ENCODE measurements at regions not wholly inside any gene's neighbourhood (a gene's known extent, or its start where the extent isn't known, plus 50 kb on each side); places are given as distances from the start of the nearest gene placed in this dataset.

DNA sequence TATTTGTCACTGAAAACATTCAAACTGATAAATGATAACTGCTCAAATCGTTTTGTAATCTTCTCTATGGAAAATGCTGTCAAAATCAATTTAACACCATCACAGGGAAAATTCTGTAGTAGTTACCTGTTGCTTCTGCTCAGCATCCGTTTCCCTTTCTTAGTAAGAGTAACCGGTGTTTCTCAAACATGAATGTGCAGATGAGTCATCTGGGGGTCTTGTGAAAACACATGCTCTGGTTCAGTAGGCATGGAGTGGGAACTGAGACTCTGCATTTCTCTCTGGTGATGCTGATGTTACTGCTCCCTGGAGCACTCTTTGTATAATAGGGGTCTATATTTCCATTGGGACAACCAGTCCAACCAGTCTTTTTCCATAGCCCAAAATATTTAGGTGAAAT, 145.1 kb downstream of the SEMA6D start (continued):
- TF ChIP-seq, protein P1, sequence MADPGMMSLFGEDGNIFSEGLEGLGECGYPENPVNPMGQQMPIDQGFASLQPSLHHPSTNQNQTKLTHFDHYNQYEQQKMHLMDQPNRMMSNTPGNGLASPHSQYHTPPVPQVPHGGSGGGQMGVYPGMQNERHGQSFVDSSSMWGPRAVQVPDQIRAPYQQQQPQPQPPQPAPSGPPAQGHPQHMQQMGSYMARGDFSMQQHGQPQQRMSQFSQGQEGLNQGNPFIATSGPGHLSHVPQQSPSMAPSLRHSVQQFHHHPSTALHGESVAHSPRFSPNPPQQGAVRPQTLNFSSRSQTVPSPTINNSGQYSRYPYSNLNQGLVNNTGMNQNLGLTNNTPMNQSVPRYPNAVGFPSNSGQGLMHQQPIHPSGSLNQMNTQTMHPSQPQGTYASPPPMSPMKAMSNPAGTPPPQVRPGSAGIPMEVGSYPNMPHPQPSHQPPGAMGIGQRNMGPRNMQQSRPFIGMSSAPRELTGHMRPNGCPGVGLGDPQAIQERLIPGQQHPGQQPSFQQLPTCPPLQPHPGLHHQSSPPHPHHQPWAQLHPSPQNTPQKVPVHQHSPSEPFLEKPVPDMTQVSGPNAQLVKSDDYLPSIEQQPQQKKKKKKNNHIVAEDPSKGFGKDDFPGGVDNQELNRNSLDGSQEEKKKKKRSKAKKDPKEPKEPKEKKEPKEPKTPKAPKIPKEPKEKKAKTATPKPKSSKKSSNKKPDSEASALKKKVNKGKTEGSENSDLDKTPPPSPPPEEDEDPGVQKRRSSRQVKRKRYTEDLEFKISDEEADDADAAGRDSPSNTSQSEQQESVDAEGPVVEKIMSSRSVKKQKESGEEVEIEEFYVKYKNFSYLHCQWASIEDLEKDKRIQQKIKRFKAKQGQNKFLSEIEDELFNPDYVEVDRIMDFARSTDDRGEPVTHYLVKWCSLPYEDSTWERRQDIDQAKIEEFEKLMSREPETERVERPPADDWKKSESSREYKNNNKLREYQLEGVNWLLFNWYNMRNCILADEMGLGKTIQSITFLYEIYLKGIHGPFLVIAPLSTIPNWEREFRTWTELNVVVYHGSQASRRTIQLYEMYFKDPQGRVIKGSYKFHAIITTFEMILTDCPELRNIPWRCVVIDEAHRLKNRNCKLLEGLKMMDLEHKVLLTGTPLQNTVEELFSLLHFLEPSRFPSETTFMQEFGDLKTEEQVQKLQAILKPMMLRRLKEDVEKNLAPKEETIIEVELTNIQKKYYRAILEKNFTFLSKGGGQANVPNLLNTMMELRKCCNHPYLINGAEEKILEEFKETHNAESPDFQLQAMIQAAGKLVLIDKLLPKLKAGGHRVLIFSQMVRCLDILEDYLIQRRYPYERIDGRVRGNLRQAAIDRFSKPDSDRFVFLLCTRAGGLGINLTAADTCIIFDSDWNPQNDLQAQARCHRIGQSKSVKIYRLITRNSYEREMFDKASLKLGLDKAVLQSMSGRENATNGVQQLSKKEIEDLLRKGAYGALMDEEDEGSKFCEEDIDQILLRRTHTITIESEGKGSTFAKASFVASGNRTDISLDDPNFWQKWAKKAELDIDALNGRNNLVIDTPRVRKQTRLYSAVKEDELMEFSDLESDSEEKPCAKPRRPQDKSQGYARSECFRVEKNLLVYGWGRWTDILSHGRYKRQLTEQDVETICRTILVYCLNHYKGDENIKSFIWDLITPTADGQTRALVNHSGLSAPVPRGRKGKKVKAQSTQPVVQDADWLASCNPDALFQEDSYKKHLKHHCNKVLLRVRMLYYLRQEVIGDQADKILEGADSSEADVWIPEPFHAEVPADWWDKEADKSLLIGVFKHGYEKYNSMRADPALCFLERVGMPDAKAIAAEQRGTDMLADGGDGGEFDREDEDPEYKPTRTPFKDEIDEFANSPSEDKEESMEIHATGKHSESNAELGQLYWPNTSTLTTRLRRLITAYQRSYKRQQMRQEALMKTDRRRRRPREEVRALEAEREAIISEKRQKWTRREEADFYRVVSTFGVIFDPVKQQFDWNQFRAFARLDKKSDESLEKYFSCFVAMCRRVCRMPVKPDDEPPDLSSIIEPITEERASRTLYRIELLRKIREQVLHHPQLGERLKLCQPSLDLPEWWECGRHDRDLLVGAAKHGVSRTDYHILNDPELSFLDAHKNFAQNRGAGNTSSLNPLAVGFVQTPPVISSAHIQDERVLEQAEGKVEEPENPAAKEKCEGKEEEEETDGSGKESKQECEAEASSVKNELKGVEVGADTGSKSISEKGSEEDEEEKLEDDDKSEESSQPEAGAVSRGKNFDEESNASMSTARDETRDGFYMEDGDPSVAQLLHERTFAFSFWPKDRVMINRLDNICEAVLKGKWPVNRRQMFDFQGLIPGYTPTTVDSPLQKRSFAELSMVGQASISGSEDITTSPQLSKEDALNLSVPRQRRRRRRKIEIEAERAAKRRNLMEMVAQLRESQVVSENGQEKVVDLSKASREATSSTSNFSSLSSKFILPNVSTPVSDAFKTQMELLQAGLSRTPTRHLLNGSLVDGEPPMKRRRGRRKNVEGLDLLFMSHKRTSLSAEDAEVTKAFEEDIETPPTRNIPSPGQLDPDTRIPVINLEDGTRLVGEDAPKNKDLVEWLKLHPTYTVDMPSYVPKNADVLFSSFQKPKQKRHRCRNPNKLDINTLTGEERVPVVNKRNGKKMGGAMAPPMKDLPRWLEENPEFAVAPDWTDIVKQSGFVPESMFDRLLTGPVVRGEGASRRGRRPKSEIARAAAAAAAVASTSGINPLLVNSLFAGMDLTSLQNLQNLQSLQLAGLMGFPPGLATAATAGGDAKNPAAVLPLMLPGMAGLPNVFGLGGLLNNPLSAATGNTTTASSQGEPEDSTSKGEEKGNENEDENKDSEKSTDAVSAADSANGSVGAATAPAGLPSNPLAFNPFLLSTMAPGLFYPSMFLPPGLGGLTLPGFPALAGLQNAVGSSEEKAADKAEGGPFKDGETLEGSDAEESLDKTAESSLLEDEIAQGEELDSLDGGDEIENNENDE (IDR thresholded peaks at IDR 0.05; ENCODE audit: insufficient replicate concordance, low read length): no peak
- TF ChIP-seq, protein P2, sequence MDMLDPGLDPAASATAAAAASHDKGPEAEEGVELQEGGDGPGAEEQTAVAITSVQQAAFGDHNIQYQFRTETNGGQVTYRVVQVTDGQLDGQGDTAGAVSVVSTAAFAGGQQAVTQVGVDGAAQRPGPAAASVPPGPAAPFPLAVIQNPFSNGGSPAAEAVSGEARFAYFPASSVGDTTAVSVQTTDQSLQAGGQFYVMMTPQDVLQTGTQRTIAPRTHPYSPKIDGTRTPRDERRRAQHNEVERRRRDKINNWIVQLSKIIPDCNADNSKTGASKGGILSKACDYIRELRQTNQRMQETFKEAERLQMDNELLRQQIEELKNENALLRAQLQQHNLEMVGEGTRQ (IDR thresholded peaks at IDR 0.05; ENCODE audit: low read length): no peak
- TF ChIP-seq POLR2A (IDR thresholded peaks at IDR 0.05; ENCODE audit: control extremely low read depth in 1 of 2, low read depth in 2 of 2, low read length in 2 of 2) (no peak), BCL11A (IDR thresholded peaks at IDR 0.05; ENCODE audit: low read depth in 2 of 2, low read length in 2 of 2) (no peak), JUN (IDR thresholded peaks at IDR 0.05; ENCODE audit: low read depth, low read length) (no peak), EZH2 (IDR thresholded peaks at IDR 0.05; ENCODE audit: low read depth, low read length, severe bottlenecking) (no peak), CHD2 (IDR thresholded peaks at IDR 0.05; ENCODE audit: low read length) (no peak), CREB1 (IDR thresholded peaks at IDR 0.05) (no peak), SRF (IDR thresholded peaks at IDR 0.05; ENCODE audit: low read depth, low read length) (no peak), TAF1 (IDR thresholded peaks at IDR 0.05; ENCODE audit: low read depth, low read length) (no peak), SAP30 (IDR thresholded peaks at IDR 0.05; ENCODE audit: insufficient read depth, insufficient replicate concordance, low read length) (no peak)
- TF ChIP-seq, protein P3, sequence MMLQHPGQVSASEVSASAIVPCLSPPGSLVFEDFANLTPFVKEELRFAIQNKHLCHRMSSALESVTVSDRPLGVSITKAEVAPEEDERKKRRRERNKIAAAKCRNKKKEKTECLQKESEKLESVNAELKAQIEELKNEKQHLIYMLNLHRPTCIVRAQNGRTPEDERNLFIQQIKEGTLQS (IDR thresholded peaks at IDR 0.05; ENCODE audit: insufficient read depth, low read depth, low read length): no peak
